ENCODE measurements at regions not wholly inside any gene's neighbourhood (a gene's known extent, or its start where the extent isn't known, plus 50 kb on each side); places are given as distances from the start of the nearest gene placed in this dataset.

DNA sequence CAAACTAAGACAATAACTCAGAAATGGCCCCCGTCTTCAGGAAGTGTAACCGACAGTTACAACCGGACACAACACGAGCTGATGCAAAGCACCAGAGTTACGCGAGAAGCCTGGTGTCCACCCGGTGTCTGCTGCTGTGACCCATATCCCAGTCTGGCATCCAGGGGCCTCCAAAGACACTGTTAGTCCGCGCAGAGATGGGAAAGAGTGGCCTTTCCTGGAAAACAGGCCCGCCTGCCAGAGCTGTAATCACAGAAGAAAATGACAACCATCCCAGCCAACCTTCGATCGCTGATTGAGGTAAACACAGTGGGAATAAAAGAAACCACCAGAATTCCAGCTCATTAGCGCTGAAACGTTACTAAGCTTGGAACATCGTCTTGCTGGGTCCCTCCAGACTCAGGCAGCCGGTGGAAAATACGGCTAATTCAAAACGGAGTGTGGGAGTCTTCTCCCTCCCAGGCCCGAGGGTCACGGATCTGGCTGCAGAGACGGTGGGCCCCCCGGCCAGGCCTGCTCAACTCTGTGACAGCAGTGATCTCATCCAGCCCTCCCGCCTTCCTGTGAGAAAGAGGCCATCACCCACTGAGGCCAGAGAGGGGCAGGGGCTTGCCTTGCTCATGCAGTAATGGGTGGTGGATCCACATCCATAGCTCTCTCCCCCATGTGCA lies 273.9 kb upstream of the RTL1 start:
- no peak for DNase-seq (ENCODE audit: low read depth, low spot score)
- H3K4me1 ChIP-seq (ENCODE audit: control insufficient read depth, insufficient read depth, low read length) = no peaks in the 10 kb centered on the region
- no peaks in the 10 kb centered on the region for H3K9me3 ChIP-seq (ENCODE audit: control insufficient read depth, insufficient read depth, low read length)
- H3K36me3 ChIP-seq (ENCODE audit: control insufficient read depth, insufficient read depth, low read length) = no peaks in the 10 kb centered on the region
- no CpG with 5 or more reads among the region's 23 CpGs for WGBS (ENCODE audit: insufficient coverage, insufficient read length)
- no peak overlapping the region for H3K27ac ChIP-seq (ENCODE audit: low read length)
- no peak overlapping the region for H3K4me3 ChIP-seq (ENCODE audit: low read length)
- no peaks in the 10 kb centered on the region for H3K27me3 ChIP-seq (ENCODE audit: control insufficient read depth, insufficient read depth, low read length)

GRCh38 chr14:101178184-101179072 lies 274.9 kb upstream of the RTL1 start:
- Histone ChIP-seq H3K27me3 (ENCODE audit: control insufficient read depth, insufficient read depth, low read length) (no peaks in the 10 kb centered on the region), H3K27ac (ENCODE audit: low read length) (no peak overlapping the region), H3K4me3 (ENCODE audit: low read length) (no peak overlapping the region), H3K4me1 (ENCODE audit: control insufficient read depth, insufficient read depth, low read length) (0 out of 2 replicates have a peak, but pooled peaks cover under 1% of the 10 kb centered on the region), H3K36me3 (ENCODE audit: control insufficient read depth, insufficient read depth, low read length) (no peaks in the 10 kb centered on the region), H3K9me3 (ENCODE audit: control insufficient read depth, insufficient read depth, low read length) (no peaks in the 10 kb centered on the region)
- no CpG with 5 or more reads among the region's 22 CpGs for WGBS (ENCODE audit: insufficient coverage, insufficient read length)
- no peak for DNase-seq (ENCODE audit: low read depth, low spot score)

DNA sequence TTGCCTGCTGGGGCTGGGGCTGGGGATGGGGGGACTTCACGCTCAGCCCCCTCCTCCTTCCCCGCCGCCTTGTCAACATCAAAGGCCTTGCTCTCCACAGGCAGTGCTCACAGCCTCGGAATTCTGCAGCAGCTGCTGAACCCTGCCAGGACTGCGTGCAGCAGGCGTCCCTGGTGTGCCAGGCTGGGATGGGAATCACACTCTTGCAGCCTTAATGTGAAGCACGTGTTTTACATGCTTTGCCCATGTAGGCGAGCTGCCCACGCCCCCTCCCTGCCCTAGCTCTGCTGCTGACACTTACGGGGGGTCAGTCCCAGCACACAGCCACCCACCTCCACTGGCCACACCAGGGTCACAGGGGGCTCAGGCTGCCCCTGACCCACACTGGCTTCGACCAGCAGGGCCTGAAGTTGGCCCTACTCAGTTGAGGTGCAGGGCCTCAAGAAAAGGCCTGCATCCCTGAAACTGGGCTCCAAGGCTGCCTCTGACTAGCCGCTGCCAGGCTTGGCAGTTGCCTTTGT lies 276.2 kb upstream of the RTL1 start:
- Histone ChIP-seq H3K4me1 (ENCODE audit: control insufficient read depth, insufficient read depth, low read length) (0 out of 2 replicates have a peak, but pooled peaks cover 2% of the 10 kb centered on the region), H3K4me3 (ENCODE audit: low read length) (no peak overlapping the region), H3K27ac (ENCODE audit: low read length) (no peak overlapping the region), H3K9me3 (ENCODE audit: control insufficient read depth, insufficient read depth, low read length) (no peaks in the 10 kb centered on the region), H3K36me3 (ENCODE audit: control insufficient read depth, insufficient read depth, low read length) (no peaks in the 10 kb centered on the region), H3K27me3 (ENCODE audit: control insufficient read depth, insufficient read depth, low read length) (no peaks in the 10 kb centered on the region)
- DNase-seq (ENCODE audit: low read depth, low spot score) = no peak
- no CpG with 5 or more reads among the region's 12 CpGs for WGBS (ENCODE audit: insufficient coverage, insufficient read length)

DNA sequence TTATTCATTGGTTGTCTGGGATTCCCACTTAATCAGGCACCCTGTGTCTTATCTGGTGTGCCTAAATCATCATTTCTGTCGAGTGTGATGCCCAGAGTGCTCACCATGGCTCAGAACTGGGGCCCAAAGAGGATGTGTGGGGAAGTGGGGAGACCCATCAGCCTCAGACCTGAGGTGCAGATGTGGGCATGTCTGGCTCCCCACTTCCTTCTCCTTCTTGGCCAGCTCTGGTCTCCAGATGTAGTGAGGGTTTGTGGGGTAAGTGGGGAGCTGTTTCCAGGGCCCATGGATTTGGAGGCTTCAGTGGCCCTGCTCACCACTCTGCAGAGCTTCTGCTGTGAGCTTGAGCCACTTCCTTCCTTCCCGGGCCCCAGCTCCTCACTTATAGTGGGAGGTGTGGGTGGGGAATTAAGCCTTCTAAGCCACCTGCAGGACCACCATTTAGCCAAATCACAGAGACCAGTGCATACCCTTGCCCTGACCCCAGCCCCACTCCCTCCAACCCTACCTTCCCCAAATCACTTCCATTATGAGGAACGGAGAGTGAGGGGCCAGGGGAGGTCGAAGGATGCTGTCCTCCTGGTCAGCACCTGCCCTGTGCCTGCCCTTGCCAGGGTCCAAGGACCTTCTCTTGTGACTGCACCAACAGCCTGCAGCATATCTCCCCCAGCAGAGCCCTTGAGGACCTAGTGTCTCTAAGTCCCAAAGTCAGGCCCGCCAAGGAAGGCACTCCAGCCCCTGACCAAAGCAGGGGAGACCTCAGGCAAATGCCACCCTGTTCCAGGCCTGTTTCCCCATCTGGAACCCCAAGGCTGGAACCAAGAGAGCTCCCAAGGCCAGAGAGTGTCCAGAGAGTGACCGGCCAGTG lies 278.2 kb upstream of the RTL1 start:
- no peaks in the 10 kb centered on the region for H3K27me3 ChIP-seq (ENCODE audit: control insufficient read depth, insufficient read depth, low read length)
- H3K36me3 ChIP-seq (ENCODE audit: control insufficient read depth, insufficient read depth, low read length) = no peaks in the 10 kb centered on the region
- H3K9me3 ChIP-seq (ENCODE audit: control insufficient read depth, insufficient read depth, low read length) = no peaks in the 10 kb centered on the region
- no CpG with 5 or more reads among the region's 6 CpGs for WGBS (ENCODE audit: insufficient coverage, insufficient read length)
- H3K4me3 ChIP-seq (ENCODE audit: low read length) = no peak overlapping the region
- 0 out of 2 replicates have a peak, but pooled peaks cover 2% of the 10 kb centered on the region for H3K4me1 ChIP-seq (ENCODE audit: control insufficient read depth, insufficient read depth, low read length)
- H3K27ac ChIP-seq (ENCODE audit: low read length) = no peak overlapping the region
- DNase-seq (ENCODE audit: low read depth, low spot score) = no peak

DNA sequence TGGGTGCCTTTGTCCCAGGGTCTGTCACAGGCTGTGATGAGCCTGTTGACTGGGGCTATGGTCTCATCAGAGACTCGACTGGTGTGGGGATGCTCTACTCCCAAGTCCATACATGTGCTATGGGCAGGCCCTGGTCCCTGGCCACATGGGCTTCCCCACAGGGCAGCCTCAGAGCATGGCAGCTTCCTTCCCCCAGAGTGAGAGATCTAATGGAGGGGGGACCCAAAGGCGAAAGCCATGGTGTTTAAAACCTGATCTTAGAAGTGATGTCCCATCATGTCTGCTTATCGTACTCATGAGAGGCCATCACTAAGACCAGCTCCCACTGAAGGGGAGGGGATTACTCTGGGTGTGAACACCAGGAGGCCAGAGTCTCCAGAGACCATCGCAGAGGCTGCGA lies 279.0 kb upstream of the RTL1 start:
- no peak overlapping the region for H3K4me3 ChIP-seq (ENCODE audit: low read length)
- H3K4me1 ChIP-seq (ENCODE audit: control insufficient read depth, insufficient read depth, low read length) = 0 out of 2 replicates have a peak, but pooled peaks cover 2% of the 10 kb centered on the region
- WGBS (ENCODE audit: insufficient coverage, insufficient read length) = no CpG with 5 or more reads among the region's 5 CpGs
- H3K27ac ChIP-seq (ENCODE audit: low read length) = no peak overlapping the region
- H3K9me3 ChIP-seq (ENCODE audit: control insufficient read depth, insufficient read depth, low read length) = no peaks in the 10 kb centered on the region
- H3K36me3 ChIP-seq (ENCODE audit: control insufficient read depth, insufficient read depth, low read length) = no peaks in the 10 kb centered on the region
- no peaks in the 10 kb centered on the region for H3K27me3 ChIP-seq (ENCODE audit: control insufficient read depth, insufficient read depth, low read length)
- DNase-seq (ENCODE audit: low read depth, low spot score) = no peak

DNA sequence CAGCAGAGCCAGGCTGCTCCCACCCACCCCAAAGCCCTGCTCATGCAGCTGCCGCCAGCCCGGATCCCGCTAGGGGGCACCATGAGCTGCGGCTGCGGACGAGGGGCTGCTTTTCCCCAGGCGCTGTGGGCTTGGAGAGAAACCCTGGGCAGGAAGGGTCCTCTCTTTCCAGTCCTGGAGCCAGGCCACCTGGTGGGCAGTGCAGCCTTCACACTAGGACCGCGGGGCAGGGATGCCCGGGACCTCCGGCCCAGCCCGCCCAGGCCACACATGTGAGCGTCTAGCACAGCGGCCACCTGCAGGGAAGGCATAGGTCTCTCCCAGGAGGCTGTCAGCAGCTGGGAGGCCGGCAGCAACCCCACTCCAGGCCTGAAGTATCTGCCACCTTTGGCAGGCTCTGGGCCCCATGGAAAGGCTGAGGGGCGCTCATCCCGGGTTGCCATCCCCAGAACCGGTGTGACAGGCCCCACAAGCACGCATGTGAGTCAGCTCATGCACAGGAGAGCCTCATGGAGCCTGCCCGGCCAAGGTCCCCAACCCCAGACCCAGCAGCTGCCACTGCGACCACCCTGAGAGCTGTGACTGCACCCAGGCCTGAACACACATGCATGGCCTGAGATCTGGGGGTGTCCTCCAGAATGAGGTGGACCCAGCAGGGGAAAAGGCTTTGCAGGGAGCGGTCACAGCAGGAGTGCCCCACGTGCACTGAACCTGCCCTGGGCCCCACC lies 280.0 kb upstream of the RTL1 start:
- Histone ChIP-seq H3K27ac (ENCODE audit: low read length) (no peak overlapping the region), H3K27me3 (ENCODE audit: control insufficient read depth, insufficient read depth, low read length) (no peaks in the 10 kb centered on the region), H3K4me3 (ENCODE audit: low read length) (no peak overlapping the region), H3K36me3 (ENCODE audit: control insufficient read depth, insufficient read depth, low read length) (no peaks in the 10 kb centered on the region), H3K4me1 (ENCODE audit: control insufficient read depth, insufficient read depth, low read length) (0 out of 2 replicates have a peak, but pooled peaks cover 2% of the 10 kb centered on the region), H3K9me3 (ENCODE audit: control insufficient read depth, insufficient read depth, low read length) (no peaks in the 10 kb centered on the region)
- DNase-seq (ENCODE audit: low read depth, low spot score) = peak; percentile 33
- WGBS (ENCODE audit: insufficient coverage, insufficient read length) = no CpG with 5 or more reads among the region's 23 CpGs

DNA sequence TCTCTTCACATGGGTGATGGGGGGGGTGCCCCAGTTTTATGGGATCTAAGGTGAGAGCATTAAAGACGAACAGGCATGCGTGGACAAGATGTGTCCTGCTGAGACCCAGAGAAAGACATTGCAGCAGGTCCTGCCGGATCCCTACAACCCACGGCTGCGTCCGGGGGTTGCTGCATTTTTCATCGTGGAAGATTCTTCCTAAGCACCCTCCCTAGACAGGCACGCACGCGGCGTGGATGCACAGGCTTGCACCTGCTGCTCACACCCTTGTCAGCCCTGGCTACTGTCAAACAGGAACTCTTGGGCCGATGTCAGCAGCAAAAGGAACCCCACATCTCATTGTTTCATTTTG lies 280.6 kb upstream of the RTL1 start:
- 0 out of 2 replicates have a peak, but pooled peaks cover 2% of the 10 kb centered on the region for H3K4me1 ChIP-seq (ENCODE audit: control insufficient read depth, insufficient read depth, low read length)
- H3K36me3 ChIP-seq (ENCODE audit: control insufficient read depth, insufficient read depth, low read length) = no peaks in the 10 kb centered on the region
- no peak overlapping the region for H3K27ac ChIP-seq (ENCODE audit: low read length)
- no peak overlapping the region for H3K4me3 ChIP-seq (ENCODE audit: low read length)
- H3K9me3 ChIP-seq (ENCODE audit: control insufficient read depth, insufficient read depth, low read length) = no peaks in the 10 kb centered on the region
- DNase-seq (ENCODE audit: low read depth, low spot score) = no peak
- WGBS (ENCODE audit: insufficient coverage, insufficient read length) = no CpG with 5 or more reads among the region's 12 CpGs
- no peaks in the 10 kb centered on the region for H3K27me3 ChIP-seq (ENCODE audit: control insufficient read depth, insufficient read depth, low read length)

GRCh38 chr14:101184572-101184971 lies 281.1 kb upstream of the RTL1 start:
- no CpG with 5 or more reads among the region's 6 CpGs for WGBS (ENCODE audit: insufficient coverage, insufficient read length)
- H3K27me3 ChIP-seq (ENCODE audit: control insufficient read depth, insufficient read depth, low read length) = no peaks in the 10 kb centered on the region
- H3K4me3 ChIP-seq (ENCODE audit: low read length) = no peak overlapping the region
- H3K27ac ChIP-seq (ENCODE audit: low read length) = no peak overlapping the region
- no peak for DNase-seq (ENCODE audit: low read depth, low spot score)
- H3K36me3 ChIP-seq (ENCODE audit: control insufficient read depth, insufficient read depth, low read length) = no peaks in the 10 kb centered on the region
- no peaks in the 10 kb centered on the region for H3K9me3 ChIP-seq (ENCODE audit: control insufficient read depth, insufficient read depth, low read length)
- 0 out of 2 replicates have a peak, but pooled peaks cover 2% of the 10 kb centered on the region for H3K4me1 ChIP-seq (ENCODE audit: control insufficient read depth, insufficient read depth, low read length)

- H3K9me3 ChIP-seq (ENCODE audit: control insufficient read depth, insufficient read depth, low read length) = no peaks in the 10 kb centered on the region
- no CpG with 5 or more reads among the region's 15 CpGs for WGBS (ENCODE audit: insufficient coverage, insufficient read length)
- no peak overlapping the region for H3K27ac ChIP-seq (ENCODE audit: low read length)
- no peaks in the 10 kb centered on the region for H3K36me3 ChIP-seq (ENCODE audit: control insufficient read depth, insufficient read depth, low read length)
- H3K4me3 ChIP-seq (ENCODE audit: low read length) = no peak overlapping the region
- no peak for DNase-seq (ENCODE audit: low read depth, low spot score)
- H3K4me1 ChIP-seq (ENCODE audit: control insufficient read depth, insufficient read depth, low read length) = 0 out of 2 replicates have a peak, but pooled peaks cover 2% of the 10 kb centered on the region
- no peaks in the 10 kb centered on the region for H3K27me3 ChIP-seq (ENCODE audit: control insufficient read depth, insufficient read depth, low read length)
Measured at GRCh38 chr14:101185073-101185835, 281.7 kb upstream of the RTL1 start.
